Hippocampal formation (tissue), 2 donors: ENCODE measurements at regions not wholly inside any gene's neighbourhood (a gene's known extent, or its start where the extent isn't known, plus 50 kb on each side); places are given as distances from the start of the nearest gene placed in this dataset.

ENCODE experiments used
- DNase-seq, 2 donors: peaks; one replicate each; lab custom pipeline; 2025; lab: John Stamatoyannopoulos, UW

DNA sequence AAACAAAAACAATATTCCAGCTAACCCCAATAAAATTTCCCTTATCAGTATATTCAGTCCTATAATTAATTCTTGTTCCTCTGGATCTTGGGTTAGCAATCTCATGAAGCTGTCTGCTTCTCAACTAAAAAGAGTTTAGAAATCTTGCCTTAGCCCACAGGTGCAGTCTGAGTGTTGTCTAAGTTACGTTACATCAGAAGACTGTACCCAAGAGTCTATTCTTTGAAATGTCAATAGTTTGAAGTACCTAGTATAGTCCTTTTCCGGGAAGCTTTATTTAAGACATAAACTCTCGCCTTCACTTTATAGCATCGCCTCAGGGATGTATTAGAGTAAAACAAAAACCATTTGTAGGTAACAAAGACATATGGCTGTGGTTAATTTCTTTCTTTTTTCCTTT lies 465.1 kb downstream of the FUT8 start:
- no peak for DNase-seq

DNA sequence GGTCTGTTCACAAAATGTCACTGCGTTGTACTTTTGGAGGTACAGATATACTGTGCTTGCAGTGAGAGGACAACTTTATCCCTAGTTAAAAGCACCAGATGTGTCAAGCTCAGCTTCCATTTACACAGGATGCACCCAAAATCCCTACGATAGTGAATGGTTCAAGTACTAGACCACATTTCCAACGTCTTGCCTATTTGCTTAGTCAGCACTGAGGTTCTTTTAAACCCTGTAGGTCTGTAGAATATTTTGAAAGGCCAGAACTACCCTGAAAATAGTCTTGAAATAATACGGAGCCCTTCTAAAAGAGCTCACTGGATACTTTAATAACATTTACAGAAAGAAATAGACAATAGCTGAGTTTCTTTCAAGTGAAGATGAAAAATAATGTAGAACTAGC lies 466.1 kb downstream of the FUT8 start:
- no peak for DNase-seq

DNA sequence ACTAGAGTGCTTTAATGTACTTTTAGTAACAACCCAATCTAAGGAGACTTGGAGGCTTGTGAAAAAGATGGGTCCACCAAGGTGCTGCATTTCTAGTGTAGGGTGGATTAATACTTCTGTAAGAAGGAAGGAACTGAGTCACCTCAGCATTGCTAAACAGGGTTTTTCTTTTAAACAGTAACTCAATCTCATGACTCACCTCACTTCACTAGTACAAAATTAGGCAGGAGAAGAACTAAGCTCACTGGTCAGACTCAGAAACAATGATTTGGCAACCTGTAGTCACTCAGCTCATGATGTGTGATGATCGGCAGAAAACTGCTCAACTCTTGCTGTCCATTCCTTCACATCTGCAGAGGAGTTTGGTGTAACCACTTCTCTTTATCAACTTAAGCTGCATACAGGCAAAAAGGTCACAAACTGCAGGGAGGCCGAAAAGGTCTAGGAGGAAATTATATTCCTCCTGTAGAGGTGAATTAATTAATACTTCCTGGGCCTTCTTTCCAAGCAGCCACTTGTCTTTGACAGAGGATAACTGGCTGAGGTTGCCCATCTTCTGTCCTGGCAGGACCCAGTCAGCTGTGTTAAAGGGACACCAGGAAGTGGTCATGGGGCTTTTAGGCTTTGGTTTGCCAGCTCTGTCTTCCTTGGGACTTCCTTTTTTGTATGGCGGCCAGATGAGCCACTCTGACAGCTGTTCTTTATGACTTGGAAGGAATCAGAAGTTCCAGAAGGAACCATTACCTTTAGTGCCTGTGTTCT lies 466.9 kb downstream of the FUT8 start:
- DNase-seq, result no peak

DNA sequence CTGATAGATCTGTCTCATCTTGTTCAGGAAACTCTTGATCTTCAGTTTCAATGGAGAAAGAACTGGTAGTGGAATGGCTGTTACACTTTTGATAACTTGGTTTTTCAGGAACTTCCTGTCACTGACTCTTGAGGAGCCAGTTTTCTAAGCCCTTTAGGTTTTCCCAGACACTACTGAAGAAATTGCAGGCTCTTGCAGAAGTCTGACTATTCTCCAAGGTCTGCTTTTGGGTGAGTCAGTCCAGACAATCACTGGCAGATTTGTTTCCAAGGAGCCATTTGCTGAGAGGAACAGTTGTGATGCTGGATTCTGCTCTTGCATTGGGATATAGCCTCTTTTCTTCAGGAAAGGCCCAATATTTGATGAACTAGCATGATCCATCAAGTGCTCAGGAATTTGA lies 468.0 kb downstream of the FUT8 start:
- no peak for DNase-seq

DNA sequence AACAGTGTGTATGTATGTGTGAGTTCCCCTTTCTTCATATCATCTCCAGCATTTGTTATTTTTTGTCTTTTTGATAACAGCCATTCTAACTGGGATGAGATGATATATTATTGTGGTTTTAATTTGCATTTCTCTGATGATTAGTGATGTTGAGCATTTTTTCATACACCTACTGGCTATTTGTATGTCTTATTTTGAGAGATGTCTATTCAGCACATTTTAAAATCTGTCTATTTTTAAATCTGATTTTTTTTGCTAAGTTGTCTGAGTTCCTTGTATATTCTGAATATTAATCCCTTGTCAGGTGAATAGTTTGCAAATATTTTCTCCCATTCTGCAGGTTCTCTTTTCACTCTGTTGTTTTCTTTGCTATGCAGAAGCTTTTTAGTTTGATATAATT lies 469.1 kb downstream of the FUT8 start:
- no peak for DNase-seq

DNA sequence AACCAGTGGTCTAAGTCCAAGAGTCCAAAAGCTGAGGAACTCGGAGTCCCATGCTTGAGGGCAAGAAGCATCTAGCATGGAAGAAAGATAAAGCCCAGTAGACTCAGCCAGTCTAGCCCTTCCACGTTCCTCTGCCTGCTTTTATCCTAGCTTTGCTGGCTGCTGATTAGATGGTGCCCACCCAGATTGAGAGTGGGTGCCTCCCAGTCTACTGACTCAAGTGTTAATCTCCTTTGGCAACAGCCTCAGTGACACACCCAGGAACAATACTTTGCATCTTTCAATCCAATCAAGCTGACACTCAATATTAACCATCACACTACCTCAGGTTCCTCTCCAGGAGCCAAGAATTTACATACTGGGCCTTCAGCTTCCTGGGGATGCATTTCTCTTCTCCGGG lies 476.1 kb downstream of the FUT8 start:
- DNase-seq, result no peak

DNA sequence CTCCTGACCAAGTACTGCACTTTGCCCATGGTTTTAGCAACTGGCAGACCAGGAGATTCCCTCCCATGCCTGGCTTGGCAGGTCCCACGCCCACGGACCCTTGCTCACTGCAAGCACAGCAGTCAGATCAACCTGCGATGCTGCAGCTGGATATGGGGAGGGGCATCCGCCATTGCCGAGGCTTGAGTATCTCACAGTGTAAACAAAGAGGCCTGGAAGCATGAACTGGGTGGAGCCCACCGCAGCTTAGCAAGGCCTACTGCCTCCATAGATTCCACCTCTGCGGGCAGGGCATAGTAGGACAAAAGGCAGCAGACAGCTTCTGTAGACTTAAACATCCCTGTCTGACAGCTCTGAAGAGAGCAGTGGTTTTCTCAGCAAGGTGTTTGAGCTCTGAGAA lies 479.8 kb downstream of the FUT8 start:
- no peak for DNase-seq

DNA sequence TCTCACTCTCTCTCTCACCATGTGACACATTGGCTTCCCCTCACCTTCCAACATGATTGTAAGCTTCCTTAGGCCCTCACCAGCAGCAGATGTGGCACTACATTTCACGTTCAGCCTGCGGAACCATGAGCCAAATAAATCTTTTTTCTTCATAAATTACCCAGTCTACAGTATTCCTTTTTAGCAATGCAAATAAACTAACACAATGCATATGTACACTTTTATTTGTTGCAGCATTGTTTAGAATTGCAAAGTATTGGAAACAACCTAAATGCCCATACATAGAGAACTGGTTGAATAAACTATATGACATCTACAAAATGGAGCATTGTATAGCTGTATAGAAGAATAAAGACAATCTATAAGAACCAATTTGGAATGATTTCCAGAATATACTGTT lies 487.6 kb downstream of the FUT8 start:
- DNase-seq, result no peak

DNA sequence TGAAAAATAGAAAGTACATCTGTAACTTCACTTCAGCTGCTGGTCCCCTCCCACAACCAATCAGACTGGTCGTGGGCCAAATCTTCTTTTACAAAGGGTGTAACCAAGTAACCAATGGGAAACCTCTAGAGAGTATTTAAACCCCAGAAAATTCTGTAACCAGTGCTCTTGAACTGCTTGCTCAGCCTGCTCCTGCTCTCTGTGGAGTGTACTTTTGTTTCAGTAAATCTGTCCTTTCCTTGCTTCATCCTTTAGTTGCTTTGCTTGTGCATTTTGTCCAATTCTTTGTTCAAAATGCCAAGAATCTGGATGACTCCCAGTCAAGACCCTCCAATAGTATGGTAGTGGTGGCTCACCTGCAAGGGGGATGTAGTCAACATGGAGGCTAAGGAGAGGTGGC lies 489.1 kb downstream of the FUT8 start:
- DNase-seq, result no peak

DNA sequence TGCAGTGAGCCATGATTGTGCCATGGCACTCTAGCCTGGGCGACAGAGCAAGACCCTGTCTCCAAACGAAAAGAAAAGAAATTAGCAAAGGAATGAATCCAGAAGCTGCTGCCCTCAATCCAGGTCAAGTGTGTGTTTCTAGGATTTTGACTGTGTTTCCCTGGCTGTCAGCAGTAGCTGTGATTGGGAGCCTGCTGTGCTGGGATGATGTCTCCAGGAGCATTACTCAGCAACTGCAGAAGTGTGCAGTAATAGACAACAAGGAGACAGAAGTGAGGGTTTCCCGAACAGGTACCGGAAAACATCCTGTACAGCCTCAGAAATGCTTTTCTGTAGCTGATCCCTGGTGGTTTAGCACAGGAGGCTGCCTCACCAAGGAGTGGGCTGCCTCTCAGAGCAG lies 492.5 kb downstream of the FUT8 start:
- DNase-seq, result no peak

DNA sequence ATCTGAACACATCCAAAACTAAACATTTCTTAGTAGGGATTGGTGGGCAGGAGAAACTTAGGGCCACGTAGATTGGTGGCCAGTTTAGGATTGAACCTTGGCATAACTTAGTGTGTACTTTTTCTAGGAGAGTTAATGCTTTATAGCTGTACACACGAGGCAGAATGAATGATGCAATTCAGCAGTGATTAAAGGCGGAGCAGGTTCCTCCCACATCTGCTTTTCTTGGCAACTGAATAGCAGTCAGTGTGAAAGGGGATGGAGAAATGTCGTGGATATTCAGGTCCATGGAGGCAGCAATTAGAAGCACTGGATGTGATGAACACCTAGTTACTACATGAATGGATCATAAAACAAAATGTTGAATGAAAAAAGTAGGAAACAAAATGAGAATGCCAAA lies 493.8 kb downstream of the FUT8 start:
- DNase-seq, result no peak

DNA sequence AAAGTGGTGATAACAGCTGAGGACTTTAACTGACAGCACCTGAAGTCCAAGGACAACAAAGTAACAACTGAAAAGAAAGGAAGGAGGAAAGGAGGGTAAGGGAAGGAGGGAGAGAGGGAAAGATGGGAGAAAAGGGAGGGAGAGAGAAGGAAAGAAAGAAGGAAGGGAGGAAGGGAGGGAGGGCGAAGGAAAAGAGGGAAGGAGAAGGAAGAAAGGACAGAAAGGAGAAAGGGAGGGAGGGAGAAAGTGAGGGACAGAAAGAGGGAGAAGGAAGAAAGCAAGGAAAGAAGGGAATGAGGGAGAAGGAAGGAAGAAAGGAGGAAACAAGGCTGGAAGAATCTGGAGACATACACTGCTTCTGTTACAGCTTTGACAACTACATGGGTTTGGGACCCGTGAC lies 494.4 kb downstream of the FUT8 start:
- no peak for DNase-seq

DNA sequence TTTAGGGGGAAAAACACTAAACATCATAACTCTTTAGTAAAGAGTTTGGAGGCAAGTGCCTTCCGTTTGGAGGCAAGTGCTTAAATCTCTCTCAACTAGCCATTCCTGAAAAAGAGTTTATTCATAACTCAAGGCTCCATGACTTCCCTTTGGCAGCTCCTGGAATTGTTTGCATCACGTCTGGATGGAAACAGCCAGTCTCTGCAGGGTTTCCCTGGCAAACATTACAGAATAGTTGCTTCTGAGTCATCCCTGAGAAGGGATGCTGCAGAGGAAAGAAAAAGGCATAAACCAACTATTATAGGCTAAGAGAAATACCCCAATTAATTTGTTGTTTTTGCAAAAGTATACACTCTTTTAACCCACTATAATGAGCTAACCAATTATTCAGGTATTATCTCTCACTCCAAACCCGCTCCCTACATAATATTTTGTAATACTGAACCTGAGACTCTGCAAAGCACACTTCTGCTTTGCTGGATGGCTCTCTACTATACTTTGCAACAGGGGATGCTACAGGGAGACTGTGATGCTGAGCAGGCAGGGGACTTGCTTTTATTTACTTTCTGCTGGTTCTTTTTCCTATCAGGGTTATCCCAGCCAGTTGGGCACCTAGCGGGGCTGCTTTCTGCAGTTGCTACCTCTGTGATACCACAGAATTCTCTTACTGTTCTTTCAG lies 497.7 kb downstream of the FUT8 start:
- DNase-seq, result peak in 1 of 2 donors; percentile 15

DNA sequence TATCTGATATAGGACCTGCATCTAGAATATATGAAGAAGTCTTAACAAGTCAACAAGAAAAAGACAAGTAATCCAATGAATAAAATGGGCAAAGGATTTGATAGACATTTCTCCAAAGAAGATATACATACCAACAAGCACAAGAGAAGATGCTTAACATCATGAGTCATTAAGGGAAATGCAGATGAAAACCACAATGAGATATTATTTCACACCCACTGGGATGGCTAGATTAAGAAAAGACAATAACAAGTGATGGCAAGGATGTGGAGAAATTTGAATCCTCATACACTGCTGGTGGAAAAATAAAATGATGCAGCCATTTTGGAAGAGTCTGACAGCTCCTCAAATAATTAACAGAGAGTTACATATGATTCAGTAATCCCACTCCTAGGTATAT lies 502.6 kb downstream of the FUT8 start:
- no peak for DNase-seq

DNA sequence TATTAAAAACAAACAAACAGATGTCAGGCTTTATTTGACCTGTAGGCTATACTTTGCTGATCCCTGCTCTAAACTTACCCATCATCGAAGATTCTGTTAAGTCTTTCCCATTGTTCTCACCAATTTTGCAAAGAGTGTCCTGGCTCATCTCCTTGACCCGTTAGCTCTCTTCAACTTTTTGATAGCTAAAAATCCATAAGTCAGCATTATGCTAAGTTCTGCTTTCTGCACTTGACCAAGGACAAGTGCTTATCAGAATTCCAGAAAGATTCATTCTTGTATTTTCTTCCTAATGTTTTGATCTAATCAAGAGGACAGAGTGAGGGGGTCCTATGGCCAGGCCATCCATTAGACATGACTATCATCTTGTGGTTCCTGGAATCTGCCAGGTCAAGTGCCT lies 503.5 kb downstream of the FUT8 start:
- no peak for DNase-seq

DNA sequence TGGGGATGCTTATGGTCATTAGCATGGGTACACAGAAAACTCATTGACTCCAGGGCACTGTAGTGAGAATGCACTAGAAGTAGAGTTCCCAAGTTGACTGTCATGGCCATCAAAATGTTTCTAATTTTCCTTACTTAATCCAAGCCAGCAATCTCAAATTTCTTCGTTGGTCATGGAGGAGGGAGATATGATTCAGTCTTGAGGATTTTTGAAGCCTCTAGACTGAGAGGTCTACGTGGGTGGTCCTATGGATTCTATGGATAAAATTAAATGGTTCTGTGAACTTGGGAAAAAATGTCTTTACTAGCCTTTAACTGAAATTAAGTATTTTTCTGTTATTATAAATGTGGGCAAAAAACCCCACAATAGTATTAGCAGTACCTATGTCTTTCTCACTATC lies 508.5 kb downstream of the FUT8 start:
- DNase-seq, result no peak

DNA sequence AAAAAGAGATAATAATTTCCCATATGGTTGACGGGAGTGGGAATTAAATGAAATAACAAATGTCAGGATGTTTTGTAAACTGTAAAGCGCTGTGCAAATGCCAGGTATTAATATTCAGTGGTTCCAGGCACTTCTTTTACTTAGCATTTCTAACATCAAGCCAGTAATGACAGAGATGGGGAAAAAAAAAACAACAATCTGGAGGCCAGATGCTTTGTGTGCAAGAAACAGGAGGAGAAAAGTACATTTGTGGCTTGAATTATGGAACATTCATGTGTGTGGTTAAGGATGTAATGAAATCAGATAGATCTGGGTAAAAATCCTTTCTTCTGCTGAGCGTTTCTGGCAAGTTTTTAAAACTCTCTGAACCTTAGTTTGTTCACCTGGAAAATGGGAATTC lies 509.6 kb downstream of the FUT8 start:
- DNase-seq, result no peak

DNA sequence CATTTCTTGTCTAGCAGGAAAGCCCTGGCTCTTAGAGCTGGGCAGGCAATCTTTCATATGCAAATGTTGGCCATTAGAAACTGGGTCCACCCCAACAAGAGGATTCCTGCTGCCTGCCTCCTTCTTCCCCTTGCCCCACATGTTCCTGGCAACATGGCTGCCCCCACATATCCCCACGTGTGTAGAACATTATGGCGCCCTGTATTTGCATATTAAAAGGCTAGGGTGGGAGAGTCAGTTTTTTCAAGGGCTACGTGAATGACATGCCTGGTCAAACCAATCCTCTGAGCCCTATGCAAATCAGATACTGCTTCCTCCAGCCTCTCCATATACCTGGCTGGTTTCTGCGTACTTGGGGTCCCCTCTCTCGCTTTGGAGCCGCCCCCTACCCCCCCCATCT lies 514.0 kb downstream of the FUT8 start:
- no peak for DNase-seq

DNA sequence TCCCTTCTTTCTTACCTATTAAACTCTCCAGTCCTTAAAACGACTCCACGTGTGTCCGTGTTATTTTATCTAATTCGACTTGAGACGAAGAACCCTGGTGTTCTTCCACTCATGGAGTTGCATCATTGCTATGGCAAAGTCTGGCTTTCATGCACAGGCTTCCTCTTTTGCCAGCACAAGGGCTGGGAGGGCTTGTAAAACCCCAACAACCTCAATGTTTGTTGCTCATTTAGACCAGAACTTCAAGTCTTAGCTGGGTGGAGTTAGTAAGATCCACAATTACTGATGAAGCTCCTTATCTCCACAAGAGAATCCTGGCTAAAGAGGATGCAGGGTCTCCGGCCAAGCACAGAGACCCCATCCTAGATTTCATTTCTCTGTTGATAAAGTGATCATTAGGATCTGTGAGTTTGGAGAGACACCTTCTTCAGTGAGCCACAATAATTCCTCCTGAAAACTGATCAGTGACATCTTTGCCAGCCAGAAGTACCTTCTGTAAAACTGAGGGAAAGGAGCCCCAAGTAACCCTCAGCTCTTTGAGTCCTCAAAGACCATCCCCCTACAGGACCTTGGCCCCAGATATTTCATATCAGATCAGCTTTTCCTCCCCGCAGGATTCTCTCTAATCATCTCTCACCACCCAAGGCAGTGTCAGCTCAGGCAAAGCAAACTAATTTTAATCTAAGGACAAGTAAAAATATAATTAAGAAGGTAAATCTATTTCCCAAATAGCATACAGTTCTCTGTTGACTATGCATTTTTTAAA lies 514.6 kb downstream of the FUT8 start:
- no peak for DNase-seq

DNA sequence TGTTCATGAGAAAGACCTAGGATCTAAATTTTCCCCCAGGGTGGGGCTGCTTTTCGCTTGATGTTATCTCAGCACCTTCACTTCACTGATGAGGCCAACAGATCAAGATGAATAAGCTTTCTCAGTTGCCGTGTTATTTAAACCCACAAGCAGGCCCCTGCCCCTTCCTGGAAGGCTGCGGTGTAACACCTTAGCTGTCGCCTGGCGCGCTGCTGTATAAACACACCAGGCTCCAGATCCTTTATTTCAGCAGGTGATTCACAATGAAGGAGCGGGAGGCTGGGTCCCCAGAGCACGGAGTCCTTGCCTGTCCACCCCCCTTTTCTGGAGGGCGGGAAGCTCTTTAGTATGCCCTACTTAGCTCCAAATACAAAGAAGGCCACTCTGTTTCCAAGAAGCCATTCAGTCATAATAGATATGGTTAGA lies 515.4 kb downstream of the FUT8 start:
- no peak for DNase-seq

DNA sequence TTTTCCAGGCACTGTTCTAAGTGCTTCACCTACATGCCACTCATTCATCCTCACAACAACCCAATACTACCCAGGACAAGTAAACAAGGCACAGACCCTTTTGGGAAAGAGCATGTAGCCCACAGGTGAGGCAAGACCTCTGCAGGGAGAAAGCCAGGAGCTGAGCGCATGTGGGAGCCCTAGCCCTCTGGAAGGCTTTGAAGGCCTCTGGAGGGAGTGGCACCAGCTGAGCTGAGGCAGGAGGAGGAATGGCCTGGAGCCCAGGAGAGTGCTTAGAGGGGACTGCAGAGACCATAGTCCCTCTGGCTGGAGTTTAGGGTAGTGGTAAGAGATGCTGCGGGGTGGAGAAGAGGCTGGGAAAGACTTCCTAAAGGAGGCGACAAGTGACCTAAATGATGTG lies 516.5 kb downstream of the FUT8 start:
- no peak for DNase-seq

DNA sequence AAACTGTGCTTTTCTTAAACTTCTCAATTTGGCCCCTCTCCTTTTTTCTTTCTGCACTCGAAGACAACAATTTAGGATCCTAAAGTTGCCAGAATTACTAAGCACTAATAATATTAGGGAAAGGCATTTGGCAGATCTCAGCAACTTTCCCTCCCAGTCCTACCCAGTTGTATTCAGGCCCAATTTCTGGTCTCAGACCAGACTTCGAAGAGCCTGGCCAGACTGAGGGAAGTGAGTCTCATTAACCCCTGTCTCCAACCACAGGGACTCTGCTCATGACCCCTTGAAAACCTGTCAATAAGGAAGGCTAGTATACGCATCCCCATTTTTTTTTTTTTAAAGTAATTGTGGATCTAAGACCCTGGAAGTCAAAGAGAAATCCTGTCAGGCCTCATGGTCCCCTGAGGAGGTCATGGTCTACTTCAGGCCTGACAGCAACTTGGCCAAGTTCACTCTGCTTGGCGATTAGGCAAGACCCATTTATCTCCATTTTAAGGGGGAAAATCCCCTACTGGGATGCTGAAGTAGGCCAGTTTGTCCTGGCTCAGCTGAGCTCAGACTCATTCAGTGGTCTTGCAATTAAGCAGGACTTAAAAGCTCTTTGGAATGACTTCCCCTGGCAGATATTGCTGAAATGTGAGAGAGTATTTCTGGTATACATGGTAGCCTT lies 521.0 kb downstream of the FUT8 start:
- DNase-seq, result no peak

DNA sequence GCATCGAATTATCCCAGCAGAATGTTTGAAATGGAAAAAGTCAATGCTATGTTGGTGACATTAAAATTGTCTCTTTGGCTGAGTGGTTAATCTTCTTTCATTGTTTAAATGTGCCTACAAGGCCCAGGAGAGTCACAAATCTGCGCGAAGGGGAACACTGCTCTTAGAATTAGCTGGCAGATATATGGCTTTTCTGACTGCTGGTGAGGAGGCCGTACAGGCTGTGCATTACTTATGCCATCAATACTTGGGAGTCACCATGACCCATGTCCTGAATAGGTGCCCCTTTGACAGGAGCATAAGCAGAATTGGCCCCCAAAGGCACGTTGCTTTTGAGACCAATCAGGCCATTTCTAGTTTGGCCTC lies 521.5 kb downstream of the FUT8 start:
- no peak for DNase-seq
